DOHH2 (cell line): ENCODE measurements at regions not wholly inside any gene's neighbourhood (a gene's known extent, or its start where the extent isn't known, plus 50 kb on each side); places are given as distances from the start of the nearest gene placed in this dataset.
A peak's percentile ranks its signal among the peaks of the same experiment; 100 is the strongest.

Experiments
- EZH2phosphoT487 ChIP-seq: fragments of 200-600 bp; sonication (generic); IDR thresholded peaks from 2 replicates; pipeline ENCODE4 v1.6.1; 2017; ENCODE audit warnings: borderline replicate concordance, mild to moderate bottlenecking, antibody characterized with exemption, low read length, moderate library complexity, mixed read lengths
- TF ChIP-seq, protein P1 (sequence below): fragments of 200-600 bp; sonication (generic); IDR thresholded peaks from one replicate; pipeline ENCODE4 v1.5.1; 2014; ENCODE audit warnings: antibody characterized with exemption, mild to moderate bottlenecking, low read depth, low read length; ENCODE audit not compliant: poor library complexity, severe bottlenecking

DNA sequence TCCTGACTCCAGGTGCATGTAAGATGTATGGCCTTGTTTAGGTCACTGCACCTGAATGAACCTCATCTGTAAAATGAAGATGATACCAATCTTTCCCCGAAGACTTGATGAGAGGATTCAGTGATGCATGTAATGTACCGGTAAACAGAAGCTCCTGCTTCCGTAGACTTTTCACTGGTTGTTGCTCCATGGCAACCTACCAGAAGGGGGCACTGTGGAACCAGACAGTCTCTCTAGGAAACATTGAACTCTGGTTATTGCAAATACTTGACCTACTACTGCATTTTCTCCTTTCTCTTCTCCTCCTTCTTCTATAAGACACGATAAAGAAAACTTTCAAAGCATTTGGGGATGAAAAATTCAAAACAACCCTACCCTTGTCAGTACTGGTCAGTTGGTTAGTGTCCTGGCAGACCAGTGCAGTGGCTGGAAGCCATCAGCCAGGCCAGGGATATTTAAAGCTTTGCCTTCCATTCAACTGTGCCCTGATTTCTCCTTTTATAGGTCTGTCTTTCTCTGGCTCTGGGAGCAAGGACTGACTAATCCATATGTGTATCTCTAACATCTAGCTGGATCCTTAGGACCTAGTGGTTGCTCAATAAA lies 667.4 kb upstream of the SALL1 start:
- TF ChIP-seq, protein P1, sequence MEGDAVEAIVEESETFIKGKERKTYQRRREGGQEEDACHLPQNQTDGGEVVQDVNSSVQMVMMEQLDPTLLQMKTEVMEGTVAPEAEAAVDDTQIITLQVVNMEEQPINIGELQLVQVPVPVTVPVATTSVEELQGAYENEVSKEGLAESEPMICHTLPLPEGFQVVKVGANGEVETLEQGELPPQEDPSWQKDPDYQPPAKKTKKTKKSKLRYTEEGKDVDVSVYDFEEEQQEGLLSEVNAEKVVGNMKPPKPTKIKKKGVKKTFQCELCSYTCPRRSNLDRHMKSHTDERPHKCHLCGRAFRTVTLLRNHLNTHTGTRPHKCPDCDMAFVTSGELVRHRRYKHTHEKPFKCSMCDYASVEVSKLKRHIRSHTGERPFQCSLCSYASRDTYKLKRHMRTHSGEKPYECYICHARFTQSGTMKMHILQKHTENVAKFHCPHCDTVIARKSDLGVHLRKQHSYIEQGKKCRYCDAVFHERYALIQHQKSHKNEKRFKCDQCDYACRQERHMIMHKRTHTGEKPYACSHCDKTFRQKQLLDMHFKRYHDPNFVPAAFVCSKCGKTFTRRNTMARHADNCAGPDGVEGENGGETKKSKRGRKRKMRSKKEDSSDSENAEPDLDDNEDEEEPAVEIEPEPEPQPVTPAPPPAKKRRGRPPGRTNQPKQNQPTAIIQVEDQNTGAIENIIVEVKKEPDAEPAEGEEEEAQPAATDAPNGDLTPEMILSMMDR = peak; percentile 74
- TF ChIP-seq EZH2phosphoT487 = no peak
